Stomach smooth muscle (tissue), 2 donors: ENCODE measurements at regions not wholly inside any gene's neighbourhood (a gene's known extent, or its start where the extent isn't known, plus 50 kb on each side); places are given as distances from the start of the nearest gene placed in this dataset.
"Not testable (repeated sequence)": the region's sequence is repeated elsewhere in the genome, so short reads cannot be mapped to it uniquely, and the experiment has no call there.

Source experiments
- H3K27ac ChIP-seq: one replicate; pipeline ENCODE4 v1.7.0; 2013; ENCODE audit warnings: mild to moderate bottlenecking, low read length, inconsistent platforms
- H3K27me3 ChIP-seq, 2 donors: one replicate each; pipeline ENCODE4 v1.7.0; 2013; ENCODE audit warnings: low read length in 2 of 2; ENCODE audit not compliant: insufficient read depth in 2 of 2, control insufficient read depth in 1 of 2
- H3K36me3 ChIP-seq, 2 donors: one replicate each; pipeline ENCODE4 v1.7.0; 2013; ENCODE audit warnings: low read length in 2 of 2; ENCODE audit not compliant: control insufficient read depth in 2 of 2, insufficient read depth in 2 of 2
- H3K4me1 ChIP-seq: one replicate; pipeline ENCODE4 v1.7.0; 2013; ENCODE audit warnings: low read length; ENCODE audit not compliant: control insufficient read depth, insufficient read depth
- H3K4me3 ChIP-seq, 2 donors: one replicate each; pipeline ENCODE4 v1.7.0; 2013; ENCODE audit warnings: low read length in 2 of 2
- H3K9ac ChIP-seq, 2 donors: one replicate each; pipeline ENCODE4 v1.7.0; 2013; ENCODE audit warnings: low read length in 2 of 2, mild to moderate bottlenecking in 1 of 2
- H3K9me3 ChIP-seq, 2 donors: one replicate each; pipeline ENCODE4 v1.7.0; 2013; ENCODE audit warnings: low read length in 2 of 2; ENCODE audit not compliant: control insufficient read depth in 2 of 2
- donor health status: healthy.
- donor health status: Pancreatic carcinoma.

GRCh38 chr7:14974688-14975087, 72.1 kb upstream of the DGKB start:
- Histone ChIP-seq H3K4me1 (no peaks in the 10 kb centered on the region), H3K27me3 (no peaks in the 10 kb centered on the region), H3K9me3 (no peaks in the 10 kb centered on the region), H3K27ac (no peak overlapping the region), H3K4me3 (no peak overlapping the region), H3K36me3 (no peaks in the 10 kb centered on the region), H3K9ac (no peak overlapping the region)

- H3K4me1 ChIP-seq, result no peaks in the 10 kb centered on the region
- H3K4me3 ChIP-seq, result no peak overlapping the region
- no peak overlapping the region for H3K27ac ChIP-seq
- H3K36me3 ChIP-seq, result no peaks in the 10 kb centered on the region
- H3K27me3 ChIP-seq, result no peaks in the 10 kb centered on the region
- H3K9ac ChIP-seq, result no peak overlapping the region
- H3K9me3 ChIP-seq, result no peaks in the 10 kb centered on the region
Observed at GRCh38 chr7:14973712-14974428, 71.3 kb upstream of the DGKB start.

GRCh38 chr7:14971678-14972077, 69.1 kb upstream of the DGKB start:
- H3K4me1 ChIP-seq, H3K36me3 ChIP-seq, H3K27me3 ChIP-seq, H3K9ac ChIP-seq, H3K27ac ChIP-seq, H3K9me3 ChIP-seq, H3K4me3 ChIP-seq: not testable (repeated sequence)

- not testable (repeated sequence) for H3K4me1 ChIP-seq, H3K9ac ChIP-seq, H3K36me3 ChIP-seq, H3K27me3 ChIP-seq, H3K4me3 ChIP-seq, H3K9me3 ChIP-seq, H3K27ac ChIP-seq
Observed at GRCh38 chr7:14967376-14967775, 64.8 kb upstream of the DGKB start.

GRCh38 chr7:14962778-14963177, 60.2 kb upstream of the DGKB start:
- Histone ChIP-seq H3K9ac (no peak overlapping the region), H3K36me3 (no peaks in the 10 kb centered on the region), H3K27me3 (no peaks in the 10 kb centered on the region), H3K27ac (no peak overlapping the region), H3K4me3 (peak overlapping the region; percentile 0 to 28), H3K4me1 (no peaks in the 10 kb centered on the region), H3K9me3 (no peaks in the 10 kb centered on the region)

- H3K9me3 ChIP-seq, result no peaks in the 10 kb centered on the region
- H3K36me3 ChIP-seq, result no peaks in the 10 kb centered on the region
- no peak overlapping the region for H3K27ac ChIP-seq
- H3K4me3 ChIP-seq, result no peak overlapping the region
- no peak overlapping the region for H3K9ac ChIP-seq
- no peaks in the 10 kb centered on the region for H3K27me3 ChIP-seq
- H3K4me1 ChIP-seq, result no peaks in the 10 kb centered on the region
Observed at GRCh38 chr7:14960721-14961120, 58.2 kb upstream of the DGKB start.

GRCh38 chr7:14959339-14959738, 56.8 kb upstream of the DGKB start:
- no peaks in the 10 kb centered on the region for H3K36me3 ChIP-seq
- no peak overlapping the region for H3K9ac ChIP-seq
- H3K4me3 ChIP-seq, result no peak overlapping the region
- no peaks in the 10 kb centered on the region for H3K4me1 ChIP-seq
- H3K27ac ChIP-seq, result no peak overlapping the region
- H3K27me3 ChIP-seq, result no peaks in the 10 kb centered on the region
- no peaks in the 10 kb centered on the region for H3K9me3 ChIP-seq

GRCh38 chr7:14954035-14954434, 51.5 kb upstream of the DGKB start:
- Histone ChIP-seq H3K27ac (no peak overlapping the region), H3K4me1 (no peaks in the 10 kb centered on the region), H3K36me3 (no peaks in the 10 kb centered on the region), H3K27me3 (no peaks in the 10 kb centered on the region), H3K9ac (no peak overlapping the region), H3K4me3 (no peak overlapping the region), H3K9me3 (no peaks in the 10 kb centered on the region)
